K562 (cell line): ENCODE measurements at regions not wholly inside any gene's neighbourhood (a gene's known extent, or its start where the extent isn't known, plus 50 kb on each side); places are given as distances from the start of the nearest gene placed in this dataset.

Experiments
- BRF2 ChIP-seq: IDR thresholded peaks from 3 replicates; pipeline ENCODE4 v1.6.1; 2011; ENCODE audit warnings: borderline replicate concordance, mild to moderate bottlenecking; ENCODE audit not compliant: insufficient read length, insufficient read depth
- E2F1 ChIP-seq: sonication (generic); formaldehyde crosslinking; IDR thresholded peaks from 2 replicates; pipeline ENCODE4 v1.8.1; 2023; ENCODE audit warnings: mild to moderate bottlenecking, missing genetic modification reagents, moderate library complexity
- GABPA ChIP-seq: fragments of 200-800 bp; sonication (Bioruptor generic); conservative IDR thresholded peaks from 2 replicates; pipeline ENCODE4 v1.6.1; 2016; ENCODE audit warnings: low read depth, missing genetic modification characterization, missing compliant biosample characterization
- MAX ChIP-seq: sonication (generic); formaldehyde crosslinking; IDR thresholded peaks from 2 replicates; pipeline ENCODE4 v1.9.0; 2022; ENCODE audit warnings: mild to moderate bottlenecking, missing genetic modification reagents
- NFYB ChIP-seq: IDR thresholded peaks from 2 replicates; pipeline ENCODE4 v1.6.1; 2011; ENCODE audit warnings: mild to moderate bottlenecking, moderate library complexity; ENCODE audit not compliant: insufficient read length; ENCODE audit errors: extremely low read depth
- POLR3A ChIP-seq: IDR thresholded peaks from 2 replicates; pipeline ENCODE4 v1.6.1; 2011; ENCODE audit warnings: borderline replicate concordance, mild to moderate bottlenecking, moderate library complexity; ENCODE audit not compliant: insufficient read length, insufficient read depth; ENCODE audit errors: extremely low read depth
- ZBTB43 ChIP-seq: sonication (generic); formaldehyde crosslinking; IDR thresholded peaks from 2 replicates; pipeline ENCODE4 v1.8.0; 2023; ENCODE audit warnings: mild to moderate bottlenecking, missing genetic modification reagents
- ZSCAN29 ChIP-seq: fragments of 450-650 bp; IDR thresholded peaks from 2 replicates; pipeline ENCODE4 v1.6.1; 2017

- TF ChIP-seq NFYB (no peak), E2F1 (CRISPR knock-in tag) (no peak), GABPA (tag) (no peak), ZSCAN29 (no peak), MAX (CRISPR knock-in tag) (no peak), ZBTB43 (no peak), POLR3A (no peak), BRF2 (no peak)
These were observed 1036.1 kb downstream of the MCTP2 start for GRCh38 chr15:95267481-95267880.
